ENCODE measurements at regions not wholly inside any gene's neighbourhood (a gene's known extent, or its start where the extent isn't known, plus 50 kb on each side); places are given as distances from the start of the nearest gene placed in this dataset.

DNA sequence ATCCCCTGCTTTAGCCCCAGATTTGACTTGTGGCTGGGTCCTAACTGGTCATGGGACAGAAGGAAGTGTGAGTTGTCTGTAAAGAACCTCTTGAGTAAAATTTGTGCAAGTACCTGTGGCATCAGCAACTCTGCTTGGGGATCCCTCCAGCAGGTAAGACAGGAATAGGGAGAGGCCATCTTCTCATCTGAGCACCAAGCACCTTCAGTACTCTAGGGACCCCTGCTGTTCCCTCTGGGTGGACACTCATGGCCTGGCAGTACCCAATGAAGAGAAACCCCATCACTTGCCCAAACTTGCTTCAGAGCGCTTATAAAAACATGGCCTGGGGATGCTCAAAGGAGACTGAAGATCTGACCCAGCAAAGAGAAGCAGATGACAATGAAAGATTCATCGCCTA lies 297.8 kb downstream of the SP3 start:
- no peak for DNase-seq
- no peak overlapping the region for H3K4me3 ChIP-seq

DNA sequence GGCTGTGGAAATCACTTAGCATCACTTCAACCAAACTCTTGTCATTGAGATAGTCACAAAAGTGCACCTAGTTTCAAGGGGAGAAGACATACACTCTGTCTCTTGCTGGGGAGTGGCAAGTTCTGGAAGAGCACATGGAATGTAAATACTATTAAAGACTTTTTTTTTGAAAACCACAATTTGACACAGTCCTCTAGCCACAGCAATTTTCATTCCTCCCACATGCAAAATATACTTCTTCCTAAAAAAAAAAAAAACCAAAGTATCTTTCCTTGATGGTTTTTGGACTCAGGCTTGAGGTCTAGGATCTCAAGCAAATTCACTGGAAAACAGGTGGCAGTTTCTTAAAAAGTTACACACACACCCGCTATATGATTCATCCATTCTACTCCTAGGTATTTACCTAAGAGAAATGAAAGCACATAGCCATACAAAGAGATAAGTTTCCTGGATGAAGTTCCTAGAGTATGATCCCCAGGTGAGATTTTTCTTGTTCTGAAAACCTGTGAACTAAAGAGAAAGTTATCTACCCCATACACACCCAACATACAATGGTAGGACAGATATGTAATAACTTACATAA lies 295.8 kb downstream of the SP3 start:
- peaks cover 0 to 9% (median 3%) of the 10 kb centered on the region in 3 donors for H3K27me3 ChIP-seq (ENCODE audit: control insufficient read depth in 3 of 3, insufficient read depth in 3 of 3, low read length in 2 of 3)
- no peaks in the 10 kb centered on the region for H3K4me1 ChIP-seq (ENCODE audit: control insufficient read depth in 5 of 5, insufficient read depth in 5 of 5, low read length in 5 of 5)
- WGBS, 2 donors, result 97 to 100% methylated on average over 1 of the region's 1 CpG
- H3K4me3 ChIP-seq, result no peak overlapping the region
- DNase-seq (no peak), ATAC-seq (ENCODE audit: insufficient read depth, low FRiP score) (no peak)
- no peak overlapping the region for H3K27ac ChIP-seq (ENCODE audit: low read depth in 1 of 2, low read length in 1 of 2)
- peaks cover 0 to 3% (median under 1%) of the 10 kb centered on the region in 4 donors for H3K9me3 ChIP-seq (ENCODE audit: control insufficient read depth in 4 of 4, insufficient read depth in 3 of 4, low read length in 3 of 4)
- TF ChIP-seq, protein P1, sequence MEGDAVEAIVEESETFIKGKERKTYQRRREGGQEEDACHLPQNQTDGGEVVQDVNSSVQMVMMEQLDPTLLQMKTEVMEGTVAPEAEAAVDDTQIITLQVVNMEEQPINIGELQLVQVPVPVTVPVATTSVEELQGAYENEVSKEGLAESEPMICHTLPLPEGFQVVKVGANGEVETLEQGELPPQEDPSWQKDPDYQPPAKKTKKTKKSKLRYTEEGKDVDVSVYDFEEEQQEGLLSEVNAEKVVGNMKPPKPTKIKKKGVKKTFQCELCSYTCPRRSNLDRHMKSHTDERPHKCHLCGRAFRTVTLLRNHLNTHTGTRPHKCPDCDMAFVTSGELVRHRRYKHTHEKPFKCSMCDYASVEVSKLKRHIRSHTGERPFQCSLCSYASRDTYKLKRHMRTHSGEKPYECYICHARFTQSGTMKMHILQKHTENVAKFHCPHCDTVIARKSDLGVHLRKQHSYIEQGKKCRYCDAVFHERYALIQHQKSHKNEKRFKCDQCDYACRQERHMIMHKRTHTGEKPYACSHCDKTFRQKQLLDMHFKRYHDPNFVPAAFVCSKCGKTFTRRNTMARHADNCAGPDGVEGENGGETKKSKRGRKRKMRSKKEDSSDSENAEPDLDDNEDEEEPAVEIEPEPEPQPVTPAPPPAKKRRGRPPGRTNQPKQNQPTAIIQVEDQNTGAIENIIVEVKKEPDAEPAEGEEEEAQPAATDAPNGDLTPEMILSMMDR (IDR thresholded peaks at IDR 0.05; ENCODE audit: control extremely low read depth, extremely low read depth), result no peak
- H3K9ac ChIP-seq (ENCODE audit: insufficient read depth in 1 of 2, low read length in 2 of 2), result no peak overlapping the region
- H3K36me3 ChIP-seq (ENCODE audit: control insufficient read depth in 4 of 4, insufficient read depth in 4 of 4, low read length in 4 of 4), result no peaks in the 10 kb centered on the region

More for the DNA sequence above, 297.8 kb downstream of the SP3 start:
- Histone ChIP-seq H3K9me3 (ENCODE audit: control insufficient read depth in 4 of 4, insufficient read depth in 3 of 4, low read length in 3 of 4) (no peaks in the 10 kb centered on the region), H3K27ac (ENCODE audit: low read depth in 1 of 2, low read length in 1 of 2) (no peak overlapping the region), H3K4me1 (ENCODE audit: control insufficient read depth in 5 of 5, insufficient read depth in 5 of 5, low read length in 5 of 5) (no peaks in the 10 kb centered on the region), H3K27me3 (ENCODE audit: control insufficient read depth in 3 of 3, insufficient read depth in 3 of 3, low read length in 2 of 3) (peaks cover 0 to 23% (median 3%) of the 10 kb centered on the region in 3 donors), H3K9ac (ENCODE audit: insufficient read depth in 1 of 2, low read length in 2 of 2) (no peak overlapping the region), H3K36me3 (ENCODE audit: control insufficient read depth in 4 of 4, insufficient read depth in 4 of 4, low read length in 4 of 4) (no peaks in the 10 kb centered on the region)
- WGBS, 2 donors, result 97 to 98% methylated on average over 2 of the region's 2 CpGs
- TF ChIP-seq, protein P1 (IDR thresholded peaks at IDR 0.05; ENCODE audit: control extremely low read depth, extremely low read depth), result no peak
- ATAC-seq (ENCODE audit: insufficient read depth, low FRiP score), result no peak

DNA sequence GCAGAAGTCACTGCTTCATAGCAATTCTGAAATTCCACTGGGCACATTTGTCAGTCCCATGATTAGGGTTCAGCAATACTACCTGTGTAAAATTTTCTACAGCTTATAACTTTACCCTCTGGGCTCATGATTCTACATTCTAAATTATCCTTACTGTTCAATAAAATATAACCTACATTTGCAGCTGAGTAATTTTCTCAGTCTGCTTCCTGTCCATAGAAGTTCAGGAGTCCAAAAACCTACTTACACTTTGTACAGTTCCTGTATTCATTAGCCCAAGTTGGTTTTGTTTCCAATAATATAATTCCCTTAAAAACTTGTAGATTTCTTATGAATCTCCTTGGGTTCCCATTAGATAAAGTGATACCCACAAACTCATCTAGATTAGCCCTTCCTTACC lies 295.3 kb downstream of the SP3 start:
- ATAC-seq (ENCODE audit: insufficient read depth, low FRiP score) (no peak), DNase-seq (no peak)
- no peaks in the 10 kb centered on the region for H3K4me1 ChIP-seq (ENCODE audit: control insufficient read depth in 5 of 5, insufficient read depth in 5 of 5, low read length in 5 of 5)
- H3K4me3 ChIP-seq, result no peak overlapping the region
- H3K36me3 ChIP-seq (ENCODE audit: control insufficient read depth in 4 of 4, insufficient read depth in 4 of 4, low read length in 4 of 4), result no peaks in the 10 kb centered on the region
- peaks cover 0 to 4% (median 3%) of the 10 kb centered on the region in 3 donors for H3K27me3 ChIP-seq (ENCODE audit: control insufficient read depth in 3 of 3, insufficient read depth in 3 of 3, low read length in 2 of 3)
- H3K9ac ChIP-seq (ENCODE audit: insufficient read depth in 1 of 2, low read length in 2 of 2), result no peak overlapping the region
- TF ChIP-seq, protein P1 (IDR thresholded peaks at IDR 0.05; ENCODE audit: control extremely low read depth, extremely low read depth), result no peak
- H3K27ac ChIP-seq (ENCODE audit: low read depth in 1 of 2, low read length in 1 of 2), result no peak overlapping the region
- H3K9me3 ChIP-seq (ENCODE audit: control insufficient read depth in 4 of 4, insufficient read depth in 3 of 4, low read length in 3 of 4), result peaks cover 0 to 3% (median under 1%) of the 10 kb centered on the region in 4 donors

All from lung (tissue), 11 donors.